IMR-90 (cell line): ENCODE measurements at regions not wholly inside any gene's neighbourhood (a gene's known extent, or its start where the extent isn't known, plus 50 kb on each side); places are given as distances from the start of the nearest gene placed in this dataset.

ENCODE experiments used
- ATAC-seq: fragments of 200-7000 bp; cut with Tn5 transposase; 2 replicates; pipeline ENCODE4 v1.9.1; 2020; ENCODE audit warnings: low read depth, mild to moderate bottlenecking, moderate library complexity
- BruUV-seq: library from RNA; stranded (reverse); fragments of 400-500 nt; replicated peaks from 2 replicates; lab custom pipeline; 2021; lab: Mats Ljungman, UMichigan
- CTCF ChIA-PET: fragments of 300-600 bp; formaldehyde crosslinking; extraction: SDS; loops from one replicate; lab custom pipeline; 2021; ENCODE audit warnings: antibody characterized with exemption; lab: Yijun Ruan, JAX
- POLR2A ChIA-PET: fragments of 300-600 bp; sonication (Branson Sonifier 250); formaldehyde crosslinking; loops from one replicate; lab custom pipeline; 2022; ENCODE audit warnings: antibody characterized with exemption; ENCODE audit not compliant: unreplicated experiment; lab: Charles Lee
- DNase-seq: peaks from one replicate; pipeline ENCODE4 v3.0.0; 2013
- H2AFZ ChIP-seq: replicated peaks from 2 replicates; pipeline ENCODE3; 2013; ENCODE audit warnings: low read length, mild to moderate bottlenecking; ENCODE audit not compliant: poor library complexity
- H2AK5ac ChIP-seq: 2 replicates; pipeline ENCODE4 v1.6.1; 2013; ENCODE audit warnings: low read depth, low read length, inconsistent platforms
- H2AK9ac ChIP-seq: replicated peaks from 2 replicates; pipeline ENCODE3; 2013; ENCODE audit warnings: mild to moderate bottlenecking, low read depth, low read length, moderate library complexity; ENCODE audit not compliant: poor library complexity
- H2BK120ac ChIP-seq: 2 replicates; pipeline ENCODE4 v1.6.1; 2013; ENCODE audit warnings: low read depth, low read length, inconsistent platforms
- H2BK15ac ChIP-seq: 3 replicates; pipeline ENCODE4 v1.6.1; 2013; ENCODE audit warnings: low read depth, low read length, inconsistent platforms
- H2BK20ac ChIP-seq: 2 replicates; pipeline ENCODE4 v1.6.1; 2013; ENCODE audit warnings: low read depth, mild to moderate bottlenecking, inconsistent platforms, low read length, moderate library complexity
- H2BK5ac ChIP-seq: 2 replicates; pipeline ENCODE4 v1.6.1; 2013; ENCODE audit warnings: mild to moderate bottlenecking, low read depth, low read length, inconsistent platforms; ENCODE audit not compliant: poor library complexity, severe bottlenecking
- H3K14ac ChIP-seq: replicated peaks from 2 replicates; pipeline ENCODE4 v1.6.1; 2013; ENCODE audit warnings: low read depth, low read length, inconsistent platforms
- H3K18ac ChIP-seq: 2 replicates; pipeline ENCODE4 v1.6.1; 2013; ENCODE audit warnings: low read depth, low read length, control low read depth
- H3K23ac ChIP-seq: 2 replicates; pipeline ENCODE4 v1.6.1; 2013; ENCODE audit warnings: low read depth, low read length, inconsistent platforms
- H3K27ac ChIP-seq: 2 replicates; pipeline ENCODE4 v1.5.1; 2013; ENCODE audit warnings: mild to moderate bottlenecking, control low read depth, low read length; ENCODE audit not compliant: insufficient read depth
- H3K27me3 ChIP-seq: 2 replicates; pipeline ENCODE4 v1.6.1; 2013; ENCODE audit warnings: low read length; ENCODE audit not compliant: control insufficient read depth, insufficient read depth
- H3K36me3 ChIP-seq: 2 replicates; pipeline ENCODE4 v1.6.1; 2013; ENCODE audit warnings: low read length, mixed read lengths; ENCODE audit not compliant: control insufficient read depth, insufficient read depth
- H3K4ac ChIP-seq: 2 replicates; pipeline ENCODE4 v1.6.1; 2013; ENCODE audit warnings: low read depth, low read length, inconsistent platforms
- H3K4me1 ChIP-seq: 2 replicates; pipeline ENCODE4 v1.6.1; 2013; ENCODE audit warnings: low read length, mixed read lengths; ENCODE audit not compliant: control insufficient read depth, insufficient read depth
- H3K4me2 ChIP-seq: 2 replicates; pipeline ENCODE4 v1.6.1; 2013; ENCODE audit warnings: low read depth, mild to moderate bottlenecking, control low read depth, low read length, moderate library complexity
- H3K4me3 ChIP-seq: 2 replicates; pipeline ENCODE4 v1.5.1; 2013; ENCODE audit warnings: low read depth, mild to moderate bottlenecking, control low read depth, low read length, moderate library complexity; ENCODE audit not compliant: insufficient read depth
- H3K56ac ChIP-seq: 2 replicates; pipeline ENCODE4 v1.6.1; 2013; ENCODE audit warnings: low read length, inconsistent platforms; ENCODE audit not compliant: insufficient read depth; ENCODE audit errors: extremely low read depth
- H3K79me1 ChIP-seq, 2 experiments: 2 replicates each; pipeline ENCODE4 v1.6.1; 2013; ENCODE audit warnings: low read length in 2 of 2, inconsistent platforms in 1 of 2, low read depth in 1 of 2
- H3K9ac ChIP-seq: 2 replicates; pipeline ENCODE4 v1.6.1; 2013; ENCODE audit warnings: low read depth, low read length, control low read depth
- H3K9me1 ChIP-seq: 2 replicates; pipeline ENCODE4 v1.6.1; 2013; ENCODE audit warnings: low read length, inconsistent platforms; ENCODE audit not compliant: insufficient read depth
- H3K9me3 ChIP-seq: 2 replicates; pipeline ENCODE4 v1.6.1; 2013; ENCODE audit warnings: low read length; ENCODE audit not compliant: control insufficient read depth, insufficient read depth
- H4K20me1 ChIP-seq: 2 replicates; pipeline ENCODE4 v1.6.1; 2013; ENCODE audit warnings: low read length, inconsistent platforms; ENCODE audit not compliant: insufficient read depth
- H4K5ac ChIP-seq: 2 replicates; pipeline ENCODE4 v1.6.1; 2013; ENCODE audit warnings: mild to moderate bottlenecking, low read depth, low read length, control low read depth
- H4K8ac ChIP-seq, 2 experiments: 2 replicates each; pipeline ENCODE4 v1.6.1; 2013; ENCODE audit warnings: low read depth in 2 of 2, low read length in 2 of 2, control low read depth in 1 of 2, inconsistent platforms in 1 of 2
- H4K91ac ChIP-seq: 2 replicates; pipeline ENCODE4 v1.6.1; 2013; ENCODE audit warnings: low read depth, low read length, inconsistent platforms; ENCODE audit not compliant: insufficient read depth
- CEBPB ChIP-seq: IDR thresholded peaks from 2 replicates; pipeline ENCODE4 v1.6.1; 2012; ENCODE audit warnings: low read depth, low read length, improper control_type of control experiment
- CTCF ChIP-seq: conservative IDR thresholded peaks from 2 replicates; pipeline ENCODE4 v1.5.1; 2012; ENCODE audit warnings: mild to moderate bottlenecking, low read depth, low read length, improper control_type of control experiment
- FOS ChIP-seq: fragments of 150-350 bp; IDR thresholded peaks from 2 replicates; pipeline ENCODE4 v1.6.1; 2016; ENCODE audit warnings: low read depth, low read length
- MAFK ChIP-seq: IDR thresholded peaks from 2 replicates; pipeline ENCODE4 v1.6.1; 2012; ENCODE audit warnings: low read depth, low read length, improper control_type of control experiment
- MXI1 ChIP-seq: IDR thresholded peaks from 2 replicates; pipeline ENCODE4 v1.6.1; 2012; ENCODE audit warnings: low read depth, mild to moderate bottlenecking, low read length, moderate library complexity, borderline replicate concordance
- NFE2L2 ChIP-seq: fragments of 150-350 bp; IDR thresholded peaks from 2 replicates; pipeline ENCODE4 v1.6.1; 2016; ENCODE audit warnings: low read depth, mild to moderate bottlenecking, low read length
- POLR2A ChIP-seq: IDR thresholded peaks from 2 replicates; pipeline ENCODE4 v1.6.1; 2012; ENCODE audit warnings: mild to moderate bottlenecking, low read depth, low read length
- RCOR1 ChIP-seq: IDR thresholded peaks from 2 replicates; pipeline ENCODE4 v1.6.1; 2012; ENCODE audit warnings: mild to moderate bottlenecking, low read length, improper control_type of control experiment; ENCODE audit not compliant: insufficient replicate concordance
- RFX5 ChIP-seq: IDR thresholded peaks from 2 replicates; pipeline ENCODE4 v1.8.0; 2012; ENCODE audit warnings: low read depth, mild to moderate bottlenecking, low read length, moderate library complexity
- SMC3 ChIP-seq: fragments of 150-350 bp; IDR thresholded peaks from 2 replicates; pipeline ENCODE4 v1.6.1; 2016; ENCODE audit warnings: low read depth, mild to moderate bottlenecking, antibody characterized with exemption, low read length, moderate library complexity
- WGBS, 2 experiments: methylation state at CpG; one replicate each; pipeline versions ENCODE4 v1.1.5 to v1.1.7; 2013; ENCODE audit warnings: missing lambda C conversion rate in 2 of 2; ENCODE audit not compliant: insufficient read length in 1 of 2; ENCODE audit errors: extremely low coverage in 2 of 2; 5-methylcytosine and 5-hydroxymethylcytosine counted together
- dilution Hi-C: fragments of 300-500 bp; cut with HindIII; formaldehyde crosslinking; loops from one replicate; pipeline ENCODE4 v1.14.3; 2018; ENCODE audit warnings: low sequenced_read_pairs; ENCODE audit not compliant: unreplicated experiment
- in situ Hi-C: fragments of 300-500 bp; cut with MboI; formaldehyde crosslinking; loops from 3 replicates; pipeline ENCODE4 v1.14.3; 2019; ENCODE audit warnings: low sequenced_read_pairs, inconsistent platforms, mixed read lengths
- intact Hi-C: fragments of 100-400 bp; cut with micrococcal nuclease; formaldehyde crosslinking; loops from 2 replicates; pipeline ENCODE4 v1.10.0; 2022

GRCh38 chr2:144690771-144691170, 170.9 kb upstream of the ZEB2 start:
- in situ Hi-C loops = no loop called here
- CTCF ChIA-PET = no interaction called here
- Histone ChIP-seq H3K4me2 (no peak overlapping the region), H3K14ac (no peak overlapping the region), H4K91ac (no peak overlapping the region), H2BK5ac (no peak overlapping the region), H3K18ac (no peak overlapping the region), H3K4me1 (no peaks in the 10 kb centered on the region), H3K56ac (no peak overlapping the region), H3K9me1 (no peaks in the 10 kb centered on the region), H3K36me3 (no peaks in the 10 kb centered on the region), H2BK15ac (no peak overlapping the region), H3K9ac (no peak overlapping the region), H3K27me3 (no peaks in the 10 kb centered on the region), H3K23ac (no peak overlapping the region), H3K79me1 (no peaks in the 10 kb centered on the region), H3K9me3 (no peaks in the 10 kb centered on the region), H3K4me3 (no peak overlapping the region), H2AK9ac (no peak overlapping the region), H2AFZ (no peak overlapping the region), H4K20me1 (no peaks in the 10 kb centered on the region), H4K8ac (no peak overlapping the region), H3K4ac (no peak overlapping the region), H2AK5ac (no peak overlapping the region), H4K5ac (no peak overlapping the region), H2BK20ac (no peak overlapping the region), H3K27ac (no peak overlapping the region), H2BK120ac (no peak overlapping the region)
- ATAC-seq = no peak
- TF ChIP-seq MXI1 (no peak), CTCF (no peak), CEBPB (no peak), NFE2L2 (no peak), RCOR1 (no peak), FOS (no peak), SMC3 (no peak), RFX5 (no peak), MAFK (no peak), POLR2A (no peak)
- DNase-seq = no peak
- BruUV-seq = no TSS peak
- POLR2A ChIA-PET = no interaction called here
- no CpG with 5 or more reads among the region's 2 CpGs for WGBS, 2 experiments
- dilution Hi-C loops = no loop called here
- intact Hi-C loops = no loop called here
